ENCODE measurements at regions not wholly inside any gene's neighbourhood (a gene's known extent, or its start where the extent isn't known, plus 50 kb on each side); places are given as distances from the start of the nearest gene placed in this dataset.

- H3K4me2 ChIP-seq (ENCODE audit: low read depth, low read length, poor library complexity, severe bottlenecking), result no peak overlapping the region
- H3K4me1 ChIP-seq (ENCODE audit: low read length), result peaks cover 10% of the 10 kb centered on the region
- H3K9me3 ChIP-seq (ENCODE audit: low read length), result 0 out of 2 replicates have a peak, but pooled peaks cover 7% of the 10 kb centered on the region
- peak; percentile 53 for DNase-seq
- no peak overlapping the region for H2AFZ ChIP-seq (ENCODE audit: low read length)
- no peak overlapping the region for H3K4me3 ChIP-seq (ENCODE audit: low read length)
- no peaks in the 10 kb centered on the region for H3K27me3 ChIP-seq (ENCODE audit: low read length)
- H3K9ac ChIP-seq (ENCODE audit: low read length), result no peak overlapping the region
- H4K20me1 ChIP-seq (ENCODE audit: insufficient read depth, low read depth, low read length), result no peaks in the 10 kb centered on the region
- no peaks in the 10 kb centered on the region; the same call in 1 of the 2 replicates for H3K36me3 ChIP-seq (ENCODE audit: insufficient read depth, low read length)
- H3K79me2 ChIP-seq (ENCODE audit: low read length), result no peaks in the 10 kb centered on the region
- H3K9me2 ChIP-seq (replicated peaks; ENCODE audit: insufficient read depth, low read length), result no peaks in the 10 kb centered on the region
- H3K27ac ChIP-seq (ENCODE audit: low read length), result no peak overlapping the region
Measured at GRCh38 chr9:13529321-13530104, 250.0 kb upstream of the MPDZ start.

- DNase-seq, result no peak
- no peak overlapping the region for H3K27ac ChIP-seq (ENCODE audit: low read length)
- peaks cover under 1% of the 10 kb centered on the region; the same call in 1 of the 2 replicates for H3K4me1 ChIP-seq (ENCODE audit: low read length)
- no peaks in the 10 kb centered on the region for H3K27me3 ChIP-seq (ENCODE audit: low read length)
- no peaks in the 10 kb centered on the region for H3K9me2 ChIP-seq (replicated peaks; ENCODE audit: insufficient read depth, low read length)
- H3K4me3 ChIP-seq (ENCODE audit: low read length), result no peak overlapping the region
- H4K20me1 ChIP-seq (ENCODE audit: insufficient read depth, low read depth, low read length), result no peaks in the 10 kb centered on the region
- H3K79me2 ChIP-seq (ENCODE audit: low read length), result no peaks in the 10 kb centered on the region
- no peak overlapping the region for H3K4me2 ChIP-seq (ENCODE audit: low read depth, low read length, poor library complexity, severe bottlenecking)
- no peak overlapping the region for H3K9ac ChIP-seq (ENCODE audit: low read length)
- no peak overlapping the region for H2AFZ ChIP-seq (ENCODE audit: low read length)
- H3K9me3 ChIP-seq (ENCODE audit: low read length), result no peaks in the 10 kb centered on the region
- H3K36me3 ChIP-seq (ENCODE audit: insufficient read depth, low read length), result no peaks in the 10 kb centered on the region
Measured at GRCh38 chr9:13524245-13524644, 244.8 kb upstream of the MPDZ start.

GRCh38 chr9:13520069-13520468, 240.6 kb upstream of the MPDZ start:
- no peak overlapping the region for H2AFZ ChIP-seq (ENCODE audit: low read length)
- no peaks in the 10 kb centered on the region for H3K9me2 ChIP-seq (replicated peaks; ENCODE audit: insufficient read depth, low read length)
- H3K4me2 ChIP-seq (ENCODE audit: low read depth, low read length, poor library complexity, severe bottlenecking), result no peak overlapping the region
- no peaks in the 10 kb centered on the region for H3K9me3 ChIP-seq (ENCODE audit: low read length)
- H3K27ac ChIP-seq (ENCODE audit: low read length), result no peak overlapping the region
- no peaks in the 10 kb centered on the region for H3K4me1 ChIP-seq (ENCODE audit: low read length)
- H3K9ac ChIP-seq (ENCODE audit: low read length), result no peak overlapping the region
- DNase-seq, result no peak
- no peaks in the 10 kb centered on the region for H4K20me1 ChIP-seq (ENCODE audit: insufficient read depth, low read depth, low read length)
- H3K36me3 ChIP-seq (ENCODE audit: insufficient read depth, low read length), result no peaks in the 10 kb centered on the region
- no peaks in the 10 kb centered on the region for H3K79me2 ChIP-seq (ENCODE audit: low read length)
- no peak overlapping the region for H3K4me3 ChIP-seq (ENCODE audit: low read length)
- H3K27me3 ChIP-seq (ENCODE audit: low read length), result no peaks in the 10 kb centered on the region

DNA sequence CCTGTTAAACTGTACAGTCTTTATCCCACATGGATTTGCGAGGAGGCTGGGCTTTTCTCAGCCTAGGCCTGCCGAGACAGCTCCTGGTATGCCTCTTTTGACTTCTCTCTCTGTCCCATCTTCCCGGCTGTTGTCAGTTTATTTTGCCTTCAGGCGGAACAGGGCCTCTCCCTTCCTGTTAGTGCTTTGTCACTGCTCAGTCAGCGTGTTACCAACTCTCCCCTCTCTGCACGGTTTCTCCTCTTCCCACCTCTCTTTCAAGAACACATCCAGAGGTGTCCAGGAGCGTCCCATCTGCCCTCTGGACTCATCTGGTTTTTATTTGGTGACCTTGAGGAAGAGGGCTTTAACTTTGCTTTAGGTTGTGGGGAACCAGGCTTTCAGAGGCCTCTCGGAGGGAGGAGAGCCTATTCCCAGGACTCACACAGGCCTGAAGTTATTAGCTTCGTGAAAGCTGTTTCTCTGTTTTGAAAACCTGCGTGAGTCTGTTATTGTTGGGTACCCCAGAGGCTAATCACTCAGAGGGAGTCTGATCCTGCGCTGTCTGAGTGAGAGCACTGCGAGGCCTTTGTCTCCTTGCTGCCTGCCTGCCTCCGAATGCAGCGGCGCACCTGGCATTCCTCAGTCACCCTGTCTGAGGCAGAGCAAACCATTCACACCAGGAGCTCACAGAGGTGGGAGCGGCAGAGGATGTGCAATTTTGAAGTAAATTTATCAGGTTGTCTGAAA, 234.4 kb upstream of the MPDZ start:
- H3K9ac ChIP-seq (ENCODE audit: low read length), result peak overlapping the region; percentile 26; the same call in 1 of the 2 replicates
- H3K27me3 ChIP-seq (ENCODE audit: low read length), result no peaks in the 10 kb centered on the region
- no peaks in the 10 kb centered on the region for H3K9me2 ChIP-seq (replicated peaks; ENCODE audit: insufficient read depth, low read length)
- H3K79me2 ChIP-seq (ENCODE audit: low read length), result no peaks in the 10 kb centered on the region
- H3K36me3 ChIP-seq (ENCODE audit: insufficient read depth, low read length), result no peaks in the 10 kb centered on the region
- no peak overlapping the region for H3K4me3 ChIP-seq (ENCODE audit: low read length)
- peak overlapping the region; percentile 18 for H3K4me2 ChIP-seq (ENCODE audit: low read depth, low read length, poor library complexity, severe bottlenecking)
- H3K9me3 ChIP-seq (ENCODE audit: low read length), result no peaks in the 10 kb centered on the region
- H4K20me1 ChIP-seq (ENCODE audit: insufficient read depth, low read depth, low read length), result no peaks in the 10 kb centered on the region
- no peak overlapping the region for H3K27ac ChIP-seq (ENCODE audit: low read length)
- peak overlapping the region; percentile 81 for H2AFZ ChIP-seq (ENCODE audit: low read length)
- DNase-seq, result peak; percentile 46
- peaks cover 23% of the 10 kb centered on the region for H3K4me1 ChIP-seq (ENCODE audit: low read length)

DNA sequence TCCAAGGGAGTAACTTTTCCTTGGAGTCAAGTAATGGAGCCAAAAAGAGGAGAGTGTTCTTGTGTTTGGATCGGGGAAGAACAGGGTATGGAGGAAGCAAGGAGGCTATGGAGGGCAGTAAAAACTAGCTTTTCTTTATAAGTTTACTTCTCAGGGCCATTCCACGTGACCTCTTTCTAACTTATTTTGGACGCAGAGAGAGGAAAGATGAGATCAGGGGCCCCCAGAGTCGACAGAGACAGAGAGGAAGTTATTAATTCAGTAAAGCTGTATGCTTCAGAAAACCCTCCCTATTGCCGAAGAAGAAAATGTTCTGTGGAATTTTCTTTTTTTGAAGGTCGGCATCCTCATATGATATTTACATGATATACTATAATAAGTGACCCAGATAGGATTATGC, 233.8 kb upstream of the MPDZ start:
- Histone ChIP-seq H3K4me2 (ENCODE audit: low read depth, low read length, poor library complexity, severe bottlenecking) (peak overlapping the region; percentile 18), H3K9me3 (ENCODE audit: low read length) (no peaks in the 10 kb centered on the region), H3K79me2 (ENCODE audit: low read length) (no peaks in the 10 kb centered on the region), H3K27me3 (ENCODE audit: low read length) (no peaks in the 10 kb centered on the region), H3K9me2 (replicated peaks; ENCODE audit: insufficient read depth, low read length) (no peaks in the 10 kb centered on the region), H4K20me1 (ENCODE audit: insufficient read depth, low read depth, low read length) (no peaks in the 10 kb centered on the region), H2AFZ (ENCODE audit: low read length) (peak overlapping the region; percentile 81; the same call in 1 of the 2 replicates), H3K36me3 (ENCODE audit: insufficient read depth, low read length) (no peaks in the 10 kb centered on the region), H3K4me1 (ENCODE audit: low read length) (peaks cover 23% of the 10 kb centered on the region), H3K9ac (ENCODE audit: low read length) (peak overlapping the region; percentile 26; the same call in 1 of the 2 replicates), H3K27ac (ENCODE audit: low read length) (no peak overlapping the region), H3K4me3 (ENCODE audit: low read length) (no peak overlapping the region)
- DNase-seq, result peak; percentile 78

DNA sequence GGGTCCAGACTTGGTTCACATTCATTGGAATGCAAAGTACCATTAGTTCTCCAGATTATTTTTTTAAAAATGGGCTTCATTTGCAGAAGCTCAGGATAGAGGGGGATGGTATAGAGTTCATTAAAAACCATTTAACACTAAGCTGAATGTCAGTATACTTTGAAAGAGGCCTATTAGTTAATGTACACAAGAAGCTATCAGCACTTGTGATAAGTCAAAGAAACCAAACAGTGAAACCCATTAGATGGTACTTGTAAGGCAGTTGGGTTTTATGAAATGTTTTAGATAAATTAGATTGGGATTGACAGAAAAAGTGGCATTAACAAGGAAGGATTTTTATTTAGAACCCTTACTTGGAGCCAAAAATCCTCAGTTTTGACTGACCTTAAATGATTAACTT, 229.2 kb upstream of the MPDZ start:
- H3K9me2 ChIP-seq (replicated peaks; ENCODE audit: insufficient read depth, low read length), result no peaks in the 10 kb centered on the region
- H3K9me3 ChIP-seq (ENCODE audit: low read length), result no peaks in the 10 kb centered on the region
- H3K79me2 ChIP-seq (ENCODE audit: low read length), result no peaks in the 10 kb centered on the region
- no peak overlapping the region for H3K4me3 ChIP-seq (ENCODE audit: low read length)
- H3K36me3 ChIP-seq (ENCODE audit: insufficient read depth, low read length), result no peaks in the 10 kb centered on the region
- no peak overlapping the region for H3K27ac ChIP-seq (ENCODE audit: low read length)
- no peak overlapping the region for H3K4me2 ChIP-seq (ENCODE audit: low read depth, low read length, poor library complexity, severe bottlenecking)
- H2AFZ ChIP-seq (ENCODE audit: low read length), result no peak overlapping the region
- H3K27me3 ChIP-seq (ENCODE audit: low read length), result no peaks in the 10 kb centered on the region
- H4K20me1 ChIP-seq (ENCODE audit: insufficient read depth, low read depth, low read length), result no peaks in the 10 kb centered on the region
- peaks cover 21% of the 10 kb centered on the region for H3K4me1 ChIP-seq (ENCODE audit: low read length)
- no peak for DNase-seq
- no peak overlapping the region for H3K9ac ChIP-seq (ENCODE audit: low read length)

DNA sequence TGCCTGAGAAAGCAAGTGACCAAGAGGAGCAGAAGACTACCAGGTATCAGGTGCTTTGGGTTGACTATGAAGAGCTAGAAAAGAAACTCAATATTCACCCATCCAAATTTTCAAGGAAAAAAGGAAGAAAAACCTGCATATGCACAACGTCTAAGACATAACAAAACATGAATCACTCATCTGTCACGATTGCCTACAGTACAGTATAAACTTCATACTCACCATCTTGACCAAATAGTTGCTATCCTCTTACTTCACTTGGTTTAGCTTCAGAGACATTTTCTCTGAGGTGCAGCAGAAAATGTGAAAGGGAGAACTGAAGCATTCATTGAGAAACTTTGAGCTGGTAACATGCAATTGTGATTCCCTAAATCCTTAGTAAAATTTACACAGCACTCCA, 228.6 kb upstream of the MPDZ start:
- Histone ChIP-seq H3K27ac (ENCODE audit: low read length) (no peak overlapping the region), H3K79me2 (ENCODE audit: low read length) (no peaks in the 10 kb centered on the region), H3K4me2 (ENCODE audit: low read depth, low read length, poor library complexity, severe bottlenecking) (no peak overlapping the region), H2AFZ (ENCODE audit: low read length) (no peak overlapping the region), H3K9me2 (replicated peaks; ENCODE audit: insufficient read depth, low read length) (no peaks in the 10 kb centered on the region), H3K4me3 (ENCODE audit: low read length) (no peak overlapping the region), H4K20me1 (ENCODE audit: insufficient read depth, low read depth, low read length) (no peaks in the 10 kb centered on the region), H3K27me3 (ENCODE audit: low read length) (no peaks in the 10 kb centered on the region), H3K36me3 (ENCODE audit: insufficient read depth, low read length) (no peaks in the 10 kb centered on the region), H3K9ac (ENCODE audit: low read length) (no peak overlapping the region), H3K4me1 (ENCODE audit: low read length) (peaks cover 15% of the 10 kb centered on the region), H3K9me3 (ENCODE audit: low read length) (no peaks in the 10 kb centered on the region)
- DNase-seq, result no peak

- H3K36me3 ChIP-seq (ENCODE audit: insufficient read depth, low read length), result no peaks in the 10 kb centered on the region
- no peak for DNase-seq
- no peaks in the 10 kb centered on the region for H3K9me2 ChIP-seq (replicated peaks; ENCODE audit: insufficient read depth, low read length)
- H2AFZ ChIP-seq (ENCODE audit: low read length), result no peak overlapping the region
- no peak overlapping the region for H3K27ac ChIP-seq (ENCODE audit: low read length)
- H3K4me1 ChIP-seq (ENCODE audit: low read length), result peaks cover 6% of the 10 kb centered on the region
- no peaks in the 10 kb centered on the region for H3K9me3 ChIP-seq (ENCODE audit: low read length)
- H3K4me2 ChIP-seq (ENCODE audit: low read depth, low read length, poor library complexity, severe bottlenecking), result no peak overlapping the region
- H3K9ac ChIP-seq (ENCODE audit: low read length), result no peak overlapping the region
- no peaks in the 10 kb centered on the region for H3K79me2 ChIP-seq (ENCODE audit: low read length)
- H3K4me3 ChIP-seq (ENCODE audit: low read length), result no peak overlapping the region
- H4K20me1 ChIP-seq (ENCODE audit: insufficient read depth, low read depth, low read length), result no peaks in the 10 kb centered on the region
- H3K27me3 ChIP-seq (ENCODE audit: low read length), result no peaks in the 10 kb centered on the region
Measured at GRCh38 chr9:13505797-13506196, 226.3 kb upstream of the MPDZ start.

Data from Karpas-422 (cell line).